SK-N-SH (cell line): ENCODE measurements at regions not wholly inside any gene's neighbourhood (a gene's known extent, or its start where the extent isn't known, plus 50 kb on each side); places are given as distances from the start of the nearest gene placed in this dataset.
"Not testable (repeated sequence)": the region's sequence is repeated elsewhere in the genome, so short reads cannot be mapped to it uniquely, and the experiment has no call there.

ENCODE experiments used
- EP300 ChIP-seq, 2 experiments: IDR thresholded peaks; 2 replicates each; pipeline versions ENCODE4 v1.4.0 to v1.6.1; 2012; ENCODE audit warnings: borderline replicate concordance in 1 of 2, low read depth in 1 of 2, low read length in 1 of 2
- EZH2phosphoT487 ChIP-seq: fragments of 200-600 bp; sonication (generic); IDR thresholded peaks from 2 replicates; pipeline ENCODE4 v1.6.1; 2017; ENCODE audit warnings: low read depth, mixed run types, mild to moderate bottlenecking, antibody characterized with exemption, moderate library complexity, borderline replicate concordance
- FOSL2 ChIP-seq: IDR thresholded peaks from 2 replicates; pipeline ENCODE4 v1.4.0; 2012; ENCODE audit warnings: low read depth, mild to moderate bottlenecking, moderate library complexity, borderline replicate concordance
- RCOR1 ChIP-seq: fragments of 150-350 bp; IDR thresholded peaks from 2 replicates; pipeline ENCODE4 v1.6.1; 2017; ENCODE audit warnings: antibody characterized with exemption, low read length
- SMC3 ChIP-seq: IDR thresholded peaks from 2 replicates; pipeline ENCODE4 v1.6.1; 2012; ENCODE audit warnings: low read depth, low read length, improper control_type of control experiment
- TAF1 ChIP-seq: IDR thresholded peaks from 2 replicates; pipeline ENCODE4 v1.6.1; 2012; ENCODE audit warnings: low read depth, mild to moderate bottlenecking, low read length, moderate library complexity, borderline replicate concordance
- YY1 ChIP-seq: IDR thresholded peaks from 2 replicates; pipeline ENCODE4 v1.4.0; 2012; ENCODE audit warnings: low read depth, mild to moderate bottlenecking
- TF ChIP-seq, protein P1 (sequence below): fragments of 200-600 bp; sonication (generic); IDR thresholded peaks from 2 replicates; pipeline ENCODE4 v1.6.1; 2017; ENCODE audit warnings: antibody characterized with exemption, mild to moderate bottlenecking, moderate library complexity
- TF ChIP-seq, protein P2 (sequence below): IDR thresholded peaks from 2 replicates; pipeline ENCODE4; 2012
- TF ChIP-seq, protein P3 (sequence below): fragments of 150-350 bp; IDR thresholded peaks from 2 replicates; pipeline ENCODE4 v1.6.1; 2016; ENCODE audit warnings: mild to moderate bottlenecking, low read depth, low read length
- TF ChIP-seq, protein P4 (sequence below): IDR thresholded peaks from 2 replicates; pipeline ENCODE4 v1.4.0; 2012; ENCODE audit warnings: low read depth

DNA sequence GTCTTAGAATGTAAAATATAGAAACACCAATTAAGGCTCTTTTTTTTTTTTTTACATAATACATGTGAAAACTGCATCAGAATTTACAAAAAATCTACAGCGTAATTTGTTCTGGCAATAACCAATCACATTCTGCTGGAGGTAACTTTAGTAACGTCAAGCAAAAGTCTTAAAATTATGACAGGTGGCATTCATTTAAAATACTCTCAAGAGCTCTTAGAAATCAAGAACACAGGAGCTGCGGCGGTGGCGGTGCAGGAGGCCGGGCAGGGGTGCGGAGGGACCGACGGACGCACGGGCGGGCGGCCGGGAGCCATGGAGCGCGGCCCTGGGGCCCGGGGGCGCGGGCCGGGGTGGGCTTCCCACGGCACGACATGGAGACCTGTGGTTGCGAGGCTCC lies 202.4 kb downstream of the USP22 start:
- TF ChIP-seq, protein P1, sequence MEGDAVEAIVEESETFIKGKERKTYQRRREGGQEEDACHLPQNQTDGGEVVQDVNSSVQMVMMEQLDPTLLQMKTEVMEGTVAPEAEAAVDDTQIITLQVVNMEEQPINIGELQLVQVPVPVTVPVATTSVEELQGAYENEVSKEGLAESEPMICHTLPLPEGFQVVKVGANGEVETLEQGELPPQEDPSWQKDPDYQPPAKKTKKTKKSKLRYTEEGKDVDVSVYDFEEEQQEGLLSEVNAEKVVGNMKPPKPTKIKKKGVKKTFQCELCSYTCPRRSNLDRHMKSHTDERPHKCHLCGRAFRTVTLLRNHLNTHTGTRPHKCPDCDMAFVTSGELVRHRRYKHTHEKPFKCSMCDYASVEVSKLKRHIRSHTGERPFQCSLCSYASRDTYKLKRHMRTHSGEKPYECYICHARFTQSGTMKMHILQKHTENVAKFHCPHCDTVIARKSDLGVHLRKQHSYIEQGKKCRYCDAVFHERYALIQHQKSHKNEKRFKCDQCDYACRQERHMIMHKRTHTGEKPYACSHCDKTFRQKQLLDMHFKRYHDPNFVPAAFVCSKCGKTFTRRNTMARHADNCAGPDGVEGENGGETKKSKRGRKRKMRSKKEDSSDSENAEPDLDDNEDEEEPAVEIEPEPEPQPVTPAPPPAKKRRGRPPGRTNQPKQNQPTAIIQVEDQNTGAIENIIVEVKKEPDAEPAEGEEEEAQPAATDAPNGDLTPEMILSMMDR = not testable (repeated sequence)
- TF ChIP-seq, protein P2, sequence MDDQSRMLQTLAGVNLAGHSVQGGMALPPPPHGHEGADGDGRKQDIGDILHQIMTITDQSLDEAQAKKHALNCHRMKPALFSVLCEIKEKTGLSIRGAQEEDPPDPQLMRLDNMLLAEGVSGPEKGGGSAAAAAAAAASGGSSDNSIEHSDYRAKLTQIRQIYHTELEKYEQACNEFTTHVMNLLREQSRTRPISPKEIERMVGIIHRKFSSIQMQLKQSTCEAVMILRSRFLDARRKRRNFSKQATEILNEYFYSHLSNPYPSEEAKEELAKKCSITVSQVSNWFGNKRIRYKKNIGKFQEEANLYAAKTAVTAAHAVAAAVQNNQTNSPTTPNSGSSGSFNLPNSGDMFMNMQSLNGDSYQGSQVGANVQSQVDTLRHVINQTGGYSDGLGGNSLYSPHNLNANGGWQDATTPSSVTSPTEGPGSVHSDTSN = not testable (repeated sequence)
- TF ChIP-seq, protein P3, sequence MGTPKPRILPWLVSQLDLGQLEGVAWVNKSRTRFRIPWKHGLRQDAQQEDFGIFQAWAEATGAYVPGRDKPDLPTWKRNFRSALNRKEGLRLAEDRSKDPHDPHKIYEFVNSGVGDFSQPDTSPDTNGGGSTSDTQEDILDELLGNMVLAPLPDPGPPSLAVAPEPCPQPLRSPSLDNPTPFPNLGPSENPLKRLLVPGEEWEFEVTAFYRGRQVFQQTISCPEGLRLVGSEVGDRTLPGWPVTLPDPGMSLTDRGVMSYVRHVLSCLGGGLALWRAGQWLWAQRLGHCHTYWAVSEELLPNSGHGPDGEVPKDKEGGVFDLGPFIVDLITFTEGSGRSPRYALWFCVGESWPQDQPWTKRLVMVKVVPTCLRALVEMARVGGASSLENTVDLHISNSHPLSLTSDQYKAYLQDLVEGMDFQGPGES = not testable (repeated sequence)
- not testable (repeated sequence) for TF ChIP-seq EP300 (IDR thresholded peaks at IDR 0.05; ENCODE audit: borderline replicate concordance in 1 of 2, low read depth in 1 of 2, low read length in 1 of 2); TAF1; EZH2phosphoT487; SMC3; FOSL2; RCOR1; YY1
- TF ChIP-seq, protein P4, sequence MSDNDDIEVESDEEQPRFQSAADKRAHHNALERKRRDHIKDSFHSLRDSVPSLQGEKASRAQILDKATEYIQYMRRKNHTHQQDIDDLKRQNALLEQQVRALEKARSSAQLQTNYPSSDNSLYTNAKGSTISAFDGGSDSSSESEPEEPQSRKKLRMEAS = not testable (repeated sequence)
